Osteoblast (primary cell): ENCODE measurements at regions not wholly inside any gene's neighbourhood (a gene's known extent, or its start where the extent isn't known, plus 50 kb on each side); places are given as distances from the start of the nearest gene placed in this dataset.
"Not testable (repeated sequence)": the region's sequence is repeated elsewhere in the genome, so short reads cannot be mapped to it uniquely, and the experiment has no call there.

ENCODE experiments used
- DNase-seq: peaks from one replicate; pipeline ENCODE4 v3.0.0; 2011; ENCODE audit warnings: low spot score, mixed read lengths; ENCODE audit not compliant: insufficient read length; ENCODE audit errors: missing footprints
- H2AFZ ChIP-seq: 2 replicates; pipeline ENCODE4 v1.6.0; 2011; ENCODE audit warnings: mild to moderate bottlenecking, low read length
- H3K27ac ChIP-seq: 2 replicates; pipeline ENCODE4 v1.5.1; 2011; ENCODE audit warnings: mild to moderate bottlenecking, low read depth, low read length, moderate library complexity
- H3K27me3 ChIP-seq: 2 replicates; pipeline ENCODE4 v1.6.0; 2012; ENCODE audit warnings: mild to moderate bottlenecking, control low read depth, inconsistent platforms, low read length, moderate library complexity; ENCODE audit not compliant: insufficient read depth
- H3K36me3 ChIP-seq: 2 replicates; pipeline ENCODE4 v1.5.1; 2011; ENCODE audit warnings: mild to moderate bottlenecking, low read length, control low read depth, moderate library complexity; ENCODE audit not compliant: insufficient read depth
- H3K4me1 ChIP-seq: 2 replicates; pipeline ENCODE4 v1.5.1; 2011; ENCODE audit warnings: mild to moderate bottlenecking, low read length, control low read depth, moderate library complexity; ENCODE audit not compliant: insufficient read depth
- H3K4me2 ChIP-seq: 2 replicates; pipeline ENCODE4 v1.6.0; 2011; ENCODE audit warnings: mild to moderate bottlenecking, low read length; ENCODE audit not compliant: insufficient read depth
- H3K4me3 ChIP-seq: fragments of 200-600 bp; sonication (generic); 3 replicates; pipeline ENCODE4 v1.5.1; 2012; ENCODE audit warnings: mild to moderate bottlenecking, low read length, inconsistent platforms; ENCODE audit not compliant: insufficient read depth
- H3K79me2 ChIP-seq: 2 replicates; pipeline ENCODE4 v1.6.0; 2012; ENCODE audit warnings: mild to moderate bottlenecking, low read length, control low read depth, inconsistent platforms; ENCODE audit not compliant: insufficient read depth
- H3K9me3 ChIP-seq: 2 replicates; pipeline ENCODE4 v1.5.1; 2011; ENCODE audit warnings: low read depth, low read length, control low read depth
- H4K20me1 ChIP-seq: 2 replicates; pipeline ENCODE4 v1.6.0; 2012; ENCODE audit warnings: mild to moderate bottlenecking, low read length, control low read depth; ENCODE audit not compliant: insufficient read depth
- CTCF ChIP-seq: IDR thresholded peaks from 2 replicates; pipeline ENCODE4 v1.5.1; 2011; ENCODE audit warnings: mild to moderate bottlenecking, low read depth, low read length, moderate library complexity; ENCODE audit errors: extremely low read depth

GRCh38 chr5:126682856-126683255 is 82.1 kb downstream of the PHAX start:
- DNase-seq = no peak
- TF ChIP-seq CTCF = no peak
- H3K27ac ChIP-seq = no peak overlapping the region
- peaks cover 2% of the 10 kb centered on the region for H3K27me3 ChIP-seq
- no peak overlapping the region for H2AFZ ChIP-seq
- H3K79me2 ChIP-seq = no peaks in the 10 kb centered on the region
- H3K4me3 ChIP-seq = no peak overlapping the region
- peaks cover 9% of the 10 kb centered on the region for H3K4me1 ChIP-seq
- no peak overlapping the region for H3K4me2 ChIP-seq
- H4K20me1 ChIP-seq = no peaks in the 10 kb centered on the region
- no peaks in the 10 kb centered on the region for H3K36me3 ChIP-seq
- no peaks in the 10 kb centered on the region for H3K9me3 ChIP-seq

- Histone ChIP-seq H3K27me3 (peaks cover 2% of the 10 kb centered on the region), H2AFZ (no peak overlapping the region), H3K36me3 (no peaks in the 10 kb centered on the region), H3K4me1 (peaks cover 9% of the 10 kb centered on the region), H3K4me3 (no peak overlapping the region), H3K4me2 (no peak overlapping the region), H3K79me2 (no peaks in the 10 kb centered on the region), H3K9me3 (no peaks in the 10 kb centered on the region), H4K20me1 (no peaks in the 10 kb centered on the region), H3K27ac (no peak overlapping the region)
- DNase-seq = no peak
- TF ChIP-seq CTCF = no peak
Measured at GRCh38 chr5:126683912-126684311, 83.2 kb downstream of the PHAX start.

GRCh38 chr5:126684656-126685442 is 84.1 kb downstream of the PHAX start:
- DNase-seq, H3K4me1 ChIP-seq, H3K4me3 ChIP-seq, H4K20me1 ChIP-seq, H3K27me3 ChIP-seq, H3K9me3 ChIP-seq, H3K4me2 ChIP-seq, H3K36me3 ChIP-seq, H2AFZ ChIP-seq, H3K27ac ChIP-seq, H3K79me2 ChIP-seq: not testable (repeated sequence)

GRCh38 chr5:126686451-126687126 is 85.8 kb downstream of the PHAX start:
- Histone ChIP-seq H3K9me3 (no peaks in the 10 kb centered on the region), H3K4me3 (no peak overlapping the region), H3K4me1 (no peaks in the 10 kb centered on the region), H4K20me1 (no peaks in the 10 kb centered on the region), H3K4me2 (no peak overlapping the region), H3K27ac (no peak overlapping the region), H3K36me3 (no peaks in the 10 kb centered on the region), H3K79me2 (no peaks in the 10 kb centered on the region), H2AFZ (no peak overlapping the region), H3K27me3 (peaks cover 2% of the 10 kb centered on the region)
- DNase-seq = no peak
- no peak for TF ChIP-seq CTCF
